H1 (cell line): ENCODE measurements at regions not wholly inside any gene's neighbourhood (a gene's known extent, or its start where the extent isn't known, plus 50 kb on each side); places are given as distances from the start of the nearest gene placed in this dataset.

Experiments used
- CTCF ChIP-seq, 3 experiments: IDR thresholded peaks; 1 replicate in 2 of 3; 2 replicates in 1 of 3; pipeline versions ENCODE4 v1.5.1 to v1.6.1; 2011; ENCODE audit warnings: low read length in 3 of 3, mild to moderate bottlenecking in 3 of 3, inconsistent platforms in 2 of 3, low read depth in 1 of 3, moderate library complexity in 1 of 3; ENCODE audit not compliant: insufficient read depth in 1 of 3; ENCODE audit errors: control extremely low read depth in 1 of 3
- EGR1 ChIP-seq: IDR thresholded peaks from 2 replicates; pipeline ENCODE4 v1.6.1; 2011; ENCODE audit warnings: low read depth, low read length, borderline replicate concordance
- GABPA ChIP-seq: IDR thresholded peaks from 2 replicates; pipeline ENCODE4 v1.6.1; 2011; ENCODE audit warnings: mild to moderate bottlenecking, low read length, moderate library complexity, borderline replicate concordance; ENCODE audit not compliant: insufficient read depth
- SIN3A ChIP-seq, 2 experiments: IDR thresholded peaks in 1 of 2; conservative IDR thresholded peaks in 1 of 2; 2 replicates each; pipeline ENCODE4 v1.6.1; 2011 to 2012; ENCODE audit warnings: low read length in 2 of 2, improper control_type of control experiment in 1 of 2, low read depth in 1 of 2, mild to moderate bottlenecking in 1 of 2
- TAF1 ChIP-seq: IDR thresholded peaks from 2 replicates; pipeline ENCODE4 v1.6.1; 2011; ENCODE audit warnings: mild to moderate bottlenecking, low read depth, low read length
- TCF12 ChIP-seq: IDR thresholded peaks from 2 replicates; pipeline ENCODE4 v1.6.1; 2011; ENCODE audit warnings: low read depth, mild to moderate bottlenecking, low read length

- TF ChIP-seq SIN3A (conservative IDR thresholded peaks at IDR 0.05 in 1 of 2, IDR thresholded peaks at IDR 0.05 in 1 of 2; ENCODE audit: low read depth in 1 of 2, low read length in 2 of 2) = no peak
- TF ChIP-seq CTCF (IDR thresholded peaks at IDR 0.05; ENCODE audit: control extremely low read depth in 1 of 3, insufficient read depth in 1 of 3, low read depth in 1 of 3, low read length in 3 of 3) = no peak
- no peak for TF ChIP-seq TAF1
- TF ChIP-seq GABPA = no peak
- TF ChIP-seq TCF12 = no peak
- no peak for TF ChIP-seq EGR1
Observed at GRCh38 chr4:28947374-28947773, 1772.8 kb upstream of the PCDH7 start.
